C4-2B (cell line): ENCODE measurements at regions not wholly inside any gene's neighbourhood (a gene's known extent, or its start where the extent isn't known, plus 50 kb on each side); places are given as distances from the start of the nearest gene placed in this dataset.

ENCODE experiments used
- H3K27ac ChIP-seq: fragments of 450-650 bp; 2 replicates; pipeline ENCODE4 v1.5.1; 2017
- ZFX ChIP-seq: fragments of 450-650 bp; IDR thresholded peaks from 2 replicates; pipeline ENCODE4 v1.6.1; 2017
- TF ChIP-seq, protein P1 (sequence below): fragments of 450-650 bp; conservative IDR thresholded peaks from 2 replicates; pipeline ENCODE4 v1.5.1; 2017; ENCODE audit warnings: mild to moderate bottlenecking

DNA sequence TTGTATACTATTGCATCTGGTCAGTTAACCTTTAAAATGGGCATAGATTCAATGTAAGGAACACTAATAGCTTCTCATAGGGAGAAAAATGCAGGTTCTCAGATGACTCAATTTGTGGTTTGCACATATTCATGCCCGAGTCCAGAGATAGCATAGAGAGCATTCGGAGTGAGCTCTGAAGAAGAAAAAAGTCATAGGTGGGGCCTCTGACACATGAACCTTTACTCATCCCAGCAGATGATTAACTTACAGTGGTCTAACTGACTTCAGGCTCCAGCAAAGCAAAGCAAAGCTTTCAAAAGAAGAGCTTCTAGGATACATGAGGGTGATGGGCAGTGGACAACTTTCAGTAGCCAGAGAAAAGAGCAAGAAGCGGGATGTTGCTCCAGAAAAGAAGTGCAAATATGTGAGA lies 55.3 kb upstream of the BTN3A2 start:
- no peak overlapping the region for H3K27ac ChIP-seq
- TF ChIP-seq ZFX: no peak
- TF ChIP-seq, protein P1, sequence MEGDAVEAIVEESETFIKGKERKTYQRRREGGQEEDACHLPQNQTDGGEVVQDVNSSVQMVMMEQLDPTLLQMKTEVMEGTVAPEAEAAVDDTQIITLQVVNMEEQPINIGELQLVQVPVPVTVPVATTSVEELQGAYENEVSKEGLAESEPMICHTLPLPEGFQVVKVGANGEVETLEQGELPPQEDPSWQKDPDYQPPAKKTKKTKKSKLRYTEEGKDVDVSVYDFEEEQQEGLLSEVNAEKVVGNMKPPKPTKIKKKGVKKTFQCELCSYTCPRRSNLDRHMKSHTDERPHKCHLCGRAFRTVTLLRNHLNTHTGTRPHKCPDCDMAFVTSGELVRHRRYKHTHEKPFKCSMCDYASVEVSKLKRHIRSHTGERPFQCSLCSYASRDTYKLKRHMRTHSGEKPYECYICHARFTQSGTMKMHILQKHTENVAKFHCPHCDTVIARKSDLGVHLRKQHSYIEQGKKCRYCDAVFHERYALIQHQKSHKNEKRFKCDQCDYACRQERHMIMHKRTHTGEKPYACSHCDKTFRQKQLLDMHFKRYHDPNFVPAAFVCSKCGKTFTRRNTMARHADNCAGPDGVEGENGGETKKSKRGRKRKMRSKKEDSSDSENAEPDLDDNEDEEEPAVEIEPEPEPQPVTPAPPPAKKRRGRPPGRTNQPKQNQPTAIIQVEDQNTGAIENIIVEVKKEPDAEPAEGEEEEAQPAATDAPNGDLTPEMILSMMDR: no peak

DNA sequence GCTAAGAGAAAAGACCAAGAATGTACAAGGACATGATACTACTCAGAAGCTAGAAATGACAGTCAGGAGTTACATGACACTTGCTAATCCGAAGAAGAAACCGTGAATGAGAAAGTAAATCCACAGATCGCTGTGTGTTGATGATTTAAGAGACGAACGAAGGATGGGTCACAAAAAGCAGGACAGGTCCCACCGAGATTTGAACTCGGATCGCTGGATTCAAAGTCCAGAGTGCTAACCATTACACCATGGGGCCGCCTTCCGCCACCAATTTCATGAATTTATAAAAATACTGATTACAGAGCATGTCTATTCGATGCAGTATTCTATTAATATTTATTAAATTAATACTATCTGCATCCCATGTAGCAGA lies 54.0 kb upstream of the BTN3A2 start:
- TF ChIP-seq ZFX: no peak
- TF ChIP-seq, protein P1: no peak
- H3K27ac ChIP-seq: no peak overlapping the region

DNA sequence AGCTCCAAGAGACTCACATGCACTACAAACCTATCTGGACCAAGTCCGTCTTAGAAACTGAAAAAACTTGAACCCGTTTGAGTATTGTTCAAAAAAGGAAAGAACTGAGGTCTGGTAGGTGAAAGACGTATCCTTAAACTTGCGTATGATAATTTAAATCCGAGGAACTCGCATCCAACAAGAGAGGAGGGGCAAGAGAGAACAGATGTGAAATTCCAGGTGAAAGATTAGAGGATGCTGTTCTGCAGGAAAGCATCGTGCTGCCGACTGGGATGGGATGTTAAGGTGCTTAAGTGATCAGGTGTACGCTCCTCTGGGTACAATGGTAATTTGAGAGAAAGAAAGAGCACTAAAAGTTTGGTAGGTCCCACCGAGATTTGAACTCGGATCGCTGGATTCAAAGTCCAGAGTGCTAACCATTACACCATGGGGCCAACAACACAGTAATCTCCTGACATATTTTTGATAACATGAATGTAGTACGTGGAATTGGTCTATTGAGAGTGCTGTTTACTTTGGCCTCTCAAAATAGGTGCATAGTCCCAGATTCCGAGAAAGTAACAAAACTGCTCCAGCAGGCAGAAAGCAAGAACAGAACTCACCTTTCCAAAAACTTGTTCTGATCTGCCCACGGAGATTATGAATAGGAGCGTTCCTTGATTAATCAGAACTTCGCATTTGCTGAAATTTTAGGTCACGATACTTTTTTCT lies 53.5 kb upstream of the BTN3A2 start:
- TF ChIP-seq, protein P1: 0 out of 2 replicates have a peak, but pooled peaks have one; percentile 4
- TF ChIP-seq ZFX: no peak
- H3K27ac ChIP-seq: no peak overlapping the region

DNA sequence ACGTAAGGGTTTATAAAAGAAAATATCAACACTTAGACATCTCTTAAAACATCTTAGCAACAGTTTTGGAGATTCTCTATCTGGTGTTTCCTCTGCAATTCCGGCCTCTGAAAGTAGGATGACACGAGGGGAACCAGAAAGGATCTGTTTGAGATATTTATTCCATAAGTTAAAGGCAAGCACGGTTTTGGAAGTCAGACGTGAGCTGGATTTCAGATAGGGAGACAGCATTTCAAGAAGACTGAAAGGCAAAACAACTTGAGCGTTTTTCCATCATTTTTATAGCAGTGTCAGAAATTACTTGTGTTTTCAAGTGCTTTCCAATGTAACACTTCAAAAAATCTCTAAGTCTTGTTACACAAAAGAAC lies 52.9 kb upstream of the BTN3A2 start:
- TF ChIP-seq, protein P1: no peak
- no peak for TF ChIP-seq ZFX
- H3K27ac ChIP-seq: no peak overlapping the region

DNA sequence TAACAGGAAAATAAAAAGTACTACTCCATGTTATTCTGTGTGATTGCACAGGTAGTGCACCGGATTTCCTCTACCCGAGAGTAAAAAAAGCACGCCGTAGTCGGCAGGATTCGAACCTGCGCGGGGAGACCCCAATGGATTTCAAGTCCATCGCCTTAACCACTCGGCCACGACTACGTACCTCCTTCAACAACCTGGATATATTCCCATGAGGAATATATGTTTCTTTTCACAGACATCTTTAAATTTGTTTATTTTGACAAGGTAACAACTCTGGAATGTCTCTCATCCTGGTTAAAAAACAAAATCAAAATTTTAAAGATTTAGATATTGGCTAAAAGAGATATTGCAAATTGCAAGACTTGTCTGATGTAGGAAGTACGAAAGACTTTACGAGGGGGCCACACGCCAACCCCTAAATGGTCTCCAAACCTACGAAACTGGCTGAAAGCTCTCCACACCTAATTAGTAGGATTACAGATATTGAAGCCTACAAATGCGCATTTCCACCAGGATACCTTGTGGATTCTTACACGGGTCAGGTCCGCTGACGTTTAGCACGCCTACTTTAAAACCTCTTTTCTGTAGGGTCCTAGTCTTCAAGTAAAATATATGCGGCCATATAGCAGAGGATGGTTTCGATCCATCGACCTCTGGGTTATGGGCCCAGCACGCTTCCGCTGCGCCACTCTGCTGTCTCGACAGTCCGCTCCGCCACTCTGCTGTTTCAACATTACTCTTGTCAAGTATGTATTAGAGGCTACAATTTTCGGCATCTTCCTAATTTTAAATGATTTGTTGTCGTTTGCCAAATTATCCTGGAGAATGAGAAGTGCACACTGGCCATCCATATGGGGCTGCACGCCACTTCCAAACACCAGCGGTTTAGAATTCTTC lies 52.2 kb upstream of the BTN3A2 start:
- TF ChIP-seq ZFX: no peak
- TF ChIP-seq, protein P1: no peak
- H3K27ac ChIP-seq: no peak overlapping the region; the same call in 1 of the 2 replicates
